ENCODE measurements at regions not wholly inside any gene's neighbourhood (a gene's known extent, or its start where the extent isn't known, plus 50 kb on each side); places are given as distances from the start of the nearest gene placed in this dataset.

- TF ChIP-seq EZH2 (IDR thresholded peaks at IDR 0.05) (no peak), CTCF (IDR thresholded peaks at IDR 0.05 in 2 of 3, conservative IDR thresholded peaks at IDR 0.05 in 1 of 3; ENCODE audit: borderline replicate concordance in 1 of 3, insufficient read depth in 1 of 3, low read depth in 2 of 3, low read length in 2 of 3) (no peak), ZNF274 (IDR thresholded peaks at IDR 0.05; ENCODE audit: low read depth, low read length) (no peak), TCF7L2 (IDR thresholded peaks at IDR 0.05; ENCODE audit: borderline replicate concordance, extremely low read depth, insufficient read depth, insufficient read length) (no peak)
These were observed 421.0 kb upstream of the CHD1 start for GRCh38 chr5:99349787-99350186.
